ENCODE measurements at regions not wholly inside any gene's neighbourhood (a gene's known extent, or its start where the extent isn't known, plus 50 kb on each side); places are given as distances from the start of the nearest gene placed in this dataset.

- Histone ChIP-seq H3K4me2 (no peak overlapping the region), H3K4me3 (no peak overlapping the region), H3K27ac (peak overlapping the region in 1 of 2 experiments; percentile 53; a peak in 1 of 6 replicates), H3K9me3 (no peaks in the 10 kb centered on the region), H3K4me1 (peaks cover 52% of the 10 kb centered on the region)
- DNase-seq (ENCODE audit: low read depth in 1 of 2, low spot score in 1 of 2) (no peak), FAIRE-seq (no peak), ATAC-seq (no peak)
- WGBS (ENCODE audit: missing lambda C conversion rate) = 91% methylated on average over 3 of the region's 7 CpGs
- TF ChIP-seq E2F6 (IDR thresholded peaks at IDR 0.05; ENCODE audit: borderline replicate concordance, low read depth) (no peak), NPAS2 (CRISPR knock-in tag; IDR thresholded peaks at IDR 0.05; ENCODE audit: borderline replicate concordance) (no peak), POLR2A (IDR thresholded peaks at IDR 0.05; ENCODE audit: low read length) (no peak), ELK1 (IDR thresholded peaks at IDR 0.05; ENCODE audit: low read depth, low read length) (no peak), HMGXB4 (CRISPR knock-in tag; IDR thresholded peaks at IDR 0.05; ENCODE audit: borderline replicate concordance) (no peak), CEBPB (IDR thresholded peaks at IDR 0.05) (no peak), ZFP36 (IDR thresholded peaks at IDR 0.05; ENCODE audit: borderline replicate concordance, partially characterized antibody) (no peak), MAFK (IDR thresholded peaks at IDR 0.05; ENCODE audit: partially characterized antibody) (no peak), CHD4 (IDR thresholded peaks at IDR 0.05; ENCODE audit: borderline replicate concordance) (no peak), REST (IDR thresholded peaks at IDR 0.05) (no peak), SMC3 (IDR thresholded peaks at IDR 0.05) (no peak)
- ChIA-PET CTCF (interaction anchor here (0.7 to 1.8 kb wide), 3 partner anchors 17 to 68 kb away, joined by 3 to 6 read pairs (median 3); no protein-coding TSS in a partner anchor), POLR2A (no interaction called here)
Observed at GRCh38 chr2:237200462-237200861, 114.8 kb downstream of the COPS8 start.

- TF ChIP-seq MYC (IDR thresholded peaks at IDR 0.05; ENCODE audit: borderline replicate concordance, low read length) (0 out of 2 replicates have a peak, but pooled peaks have one; percentile 23), NR3C1 (IDR thresholded peaks at IDR 0.05) (no peak), FOSL2 (IDR thresholded peaks at IDR 0.05) (peak; percentile 50), FOSL2 (CRISPR knock-in tag; IDR thresholded peaks at IDR 0.05) (peak; percentile 92), MAX (IDR thresholded peaks at IDR 0.05) (peak; percentile 32; the same call in 1 of the 2 replicates), HOXB13 (CRISPR knock-in tag; IDR thresholded peaks at IDR 0.05; ENCODE audit: low read depth) (no peak), JUNB (IDR thresholded peaks at IDR 0.05) (peak; percentile 59), BCL3 (IDR thresholded peaks at IDR 0.05) (no peak), FOSB (CRISPR knock-in tag; IDR thresholded peaks at IDR 0.05) (no peak), RAD21 (conservative IDR thresholded peaks at IDR 0.05 in 1 of 2, IDR thresholded peaks at IDR 0.05 in 1 of 2) (0 out of 5 replicates have a peak, but pooled peaks of 1 of the 2 experiments have one; percentile 9)
- 49% methylated on average over 14 of the region's 14 CpGs for WGBS (ENCODE audit: missing lambda C conversion rate)
- Histone ChIP-seq H3K27ac (peak overlapping the region; percentile 54 to 82), H3K4me2 (peak overlapping the region; percentile 49), H3K4me3 (no peak overlapping the region), H3K4me1 (peaks cover 47% of the 10 kb centered on the region), H3K9me3 (no peaks in the 10 kb centered on the region)
- ATAC-seq (peak; percentile 78 to 84), FAIRE-seq (no peak), DNase-seq (ENCODE audit: low read depth in 1 of 2, low spot score in 1 of 2) (peak; percentile 40 to 80)
- CTCF ChIA-PET = interaction anchor here (0.7 to 2.5 kb wide), 7 partner anchors 9 to 217 kb away, joined by 3 to 7 read pairs (median 3); no protein-coding TSS in a partner anchor
- POLR2A ChIA-PET = interaction anchor here (1.5 kb wide), 1 partner anchor 116 kb away, joined by 5 read pairs; the partner anchor contains the start of gene COPS8
Observed at GRCh38 chr2:237201461-237202287, 116.0 kb downstream of the COPS8 start.

Data from A549 (cell line).